CD4-positive, alpha-beta T cell treated with Interleukin-12 subunit alpha and Interleukin-12 subunit beta, for 1 hour (primary cell): ENCODE measurements at regions not wholly inside any gene's neighbourhood (a gene's known extent, or its start where the extent isn't known, plus 50 kb on each side); places are given as distances from the start of the nearest gene placed in this dataset.

ENCODE experiments used
- DNase-seq: peaks from one replicate; pipeline ENCODE4 v3.0.0-alpha.2; 2020

- DNase-seq = no peak
These were observed 142.9 kb downstream of the RPIA start for GRCh38 chr2:88834376-88834775.

DNA sequence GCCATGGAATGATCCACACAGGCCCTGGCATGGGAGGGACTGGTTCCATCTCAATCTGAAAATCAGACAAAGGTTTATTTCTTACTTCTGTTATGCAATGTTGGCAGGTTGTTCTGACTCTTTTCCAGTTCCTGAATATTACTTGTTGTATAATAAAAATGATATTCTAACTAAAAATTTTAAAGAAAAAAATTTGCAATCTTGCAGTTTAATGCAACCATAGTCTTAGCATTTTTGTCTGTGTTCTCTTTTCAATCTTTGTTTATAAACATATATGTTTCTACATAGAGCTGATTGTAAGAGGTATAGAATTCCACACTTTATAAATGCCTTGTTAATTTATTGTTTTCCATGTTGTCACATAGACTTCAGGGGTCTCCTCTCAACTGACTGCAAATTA lies 143.4 kb downstream of the RPIA start:
- no peak for DNase-seq

DNA sequence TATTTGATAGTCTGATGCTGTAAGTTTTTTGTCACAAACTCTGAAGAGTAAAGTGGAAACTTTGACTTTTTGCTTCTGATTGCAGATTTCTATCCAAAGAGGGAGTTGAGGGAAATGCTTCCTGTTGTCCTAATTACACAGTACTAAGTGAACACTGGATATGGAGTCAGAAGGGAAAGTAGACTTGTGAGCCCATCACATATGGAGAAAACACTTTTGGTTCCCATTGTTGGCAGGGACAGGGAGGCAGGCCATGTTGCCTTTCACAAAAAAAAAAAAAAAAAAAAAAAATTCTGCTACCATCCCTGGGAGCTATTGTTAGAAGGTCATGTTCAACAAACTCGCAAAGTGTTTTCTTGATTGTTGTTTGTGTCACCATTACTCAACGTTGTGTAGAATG lies 144.3 kb downstream of the RPIA start:
- DNase-seq = no peak

DNA sequence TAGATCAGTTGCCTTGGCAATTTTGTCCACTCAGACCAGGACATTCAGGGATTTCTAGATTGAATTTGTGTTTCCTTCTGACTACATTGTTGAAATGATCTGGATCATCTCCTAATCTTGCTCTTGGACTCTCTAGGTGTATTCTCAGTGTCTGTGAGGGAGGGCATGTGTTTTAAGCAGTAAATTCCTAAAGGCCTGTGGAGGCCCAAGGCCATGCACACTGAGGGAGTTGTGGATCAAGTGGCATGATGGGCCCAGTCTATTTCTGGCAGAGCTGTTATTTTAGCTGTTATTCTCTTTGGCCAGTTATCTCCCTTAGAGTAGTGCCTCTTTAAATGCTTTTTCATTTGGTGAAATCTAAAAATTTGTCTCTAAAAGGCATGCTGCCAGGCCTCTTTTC lies 144.9 kb downstream of the RPIA start:
- no peak for DNase-seq

- no peak for DNase-seq
These were observed 146.2 kb downstream of the RPIA start for GRCh38 chr2:88837511-88838160.

DNA sequence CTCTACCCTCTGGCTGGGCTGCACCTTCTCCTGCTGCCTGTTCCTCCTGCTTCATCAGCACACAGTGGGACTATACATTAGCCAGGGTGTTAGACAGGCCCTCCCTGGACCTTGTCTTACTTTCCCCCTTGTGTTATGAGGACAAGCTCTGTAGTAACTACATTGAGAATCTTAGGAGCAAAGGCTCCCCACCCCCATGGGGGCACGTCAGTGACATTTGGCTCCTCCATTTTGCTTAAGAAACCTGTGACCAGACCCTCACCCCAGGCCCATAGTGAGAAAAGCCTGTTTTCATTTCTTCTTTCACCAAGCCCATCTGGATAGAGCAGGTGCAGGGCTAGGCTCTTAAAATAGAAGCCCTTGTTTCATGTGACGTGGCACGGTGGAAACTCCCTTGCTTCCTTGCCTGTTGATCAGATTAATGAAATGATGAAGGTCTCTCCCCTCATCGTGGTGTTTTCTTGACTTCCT lies 146.7 kb downstream of the RPIA start:
- DNase-seq = no peak

DNA sequence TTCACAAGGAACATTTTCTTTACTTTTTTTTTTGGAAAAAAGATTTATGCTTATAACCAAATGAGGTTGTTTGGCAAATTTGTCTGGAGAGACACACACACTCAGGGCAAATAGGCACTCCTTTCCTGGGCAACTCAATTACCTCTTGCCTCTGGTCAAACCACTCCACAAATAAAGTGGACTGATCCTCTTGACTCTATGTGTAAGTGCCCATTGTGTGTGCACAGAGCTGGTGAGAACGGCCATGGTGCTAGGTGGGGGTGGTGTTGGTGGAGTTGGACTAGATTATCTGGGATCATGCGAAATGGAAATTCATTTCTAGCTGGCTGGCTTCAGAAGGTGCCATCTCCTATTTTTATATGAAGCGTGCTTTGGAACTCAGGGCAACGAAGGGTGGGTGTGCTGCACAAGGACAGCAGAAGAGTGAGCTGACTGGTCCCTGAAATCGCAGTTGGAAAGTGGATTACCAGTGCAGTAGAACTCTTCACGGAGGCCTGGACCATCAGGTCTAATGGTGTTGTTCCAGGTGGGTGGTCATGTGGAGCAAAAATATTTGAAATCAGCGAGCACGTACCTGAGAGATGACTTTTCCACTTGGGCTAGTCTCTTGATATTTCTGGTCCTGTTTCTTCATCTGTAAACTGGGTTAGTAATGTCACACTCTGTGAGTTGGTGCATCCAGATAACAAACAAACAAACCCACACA lies 149.9 kb downstream of the RPIA start:
- DNase-seq = no peak

- DNase-seq = no peak
These were observed 151.4 kb downstream of the RPIA start for GRCh38 chr2:88842656-88843460.

- DNase-seq = no peak
These were observed 152.2 kb downstream of the RPIA start for GRCh38 chr2:88843651-88844050.

DNA sequence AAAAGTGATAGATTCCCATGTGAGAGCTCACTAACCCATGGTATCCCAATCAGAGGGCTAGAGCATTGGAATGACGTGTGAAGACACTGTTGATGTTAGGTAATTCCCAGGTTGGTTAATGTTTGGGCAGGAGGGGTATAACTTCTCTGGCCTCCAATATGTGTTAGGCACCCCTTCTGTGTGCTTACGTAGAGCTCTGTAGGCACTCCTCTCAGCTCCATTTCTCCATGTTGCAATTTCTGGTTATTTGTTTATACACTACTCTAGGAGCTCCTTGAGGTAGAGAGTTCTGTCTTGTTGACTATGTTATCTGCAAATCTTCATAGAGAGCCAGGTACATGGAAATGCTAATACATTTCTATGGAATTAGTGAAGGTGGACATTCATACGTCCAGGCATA lies 153.5 kb downstream of the RPIA start:
- DNase-seq = no peak

GRCh38 chr2:88845772-88846661 lies 154.5 kb downstream of the RPIA start:
- DNase-seq = no peak

DNA sequence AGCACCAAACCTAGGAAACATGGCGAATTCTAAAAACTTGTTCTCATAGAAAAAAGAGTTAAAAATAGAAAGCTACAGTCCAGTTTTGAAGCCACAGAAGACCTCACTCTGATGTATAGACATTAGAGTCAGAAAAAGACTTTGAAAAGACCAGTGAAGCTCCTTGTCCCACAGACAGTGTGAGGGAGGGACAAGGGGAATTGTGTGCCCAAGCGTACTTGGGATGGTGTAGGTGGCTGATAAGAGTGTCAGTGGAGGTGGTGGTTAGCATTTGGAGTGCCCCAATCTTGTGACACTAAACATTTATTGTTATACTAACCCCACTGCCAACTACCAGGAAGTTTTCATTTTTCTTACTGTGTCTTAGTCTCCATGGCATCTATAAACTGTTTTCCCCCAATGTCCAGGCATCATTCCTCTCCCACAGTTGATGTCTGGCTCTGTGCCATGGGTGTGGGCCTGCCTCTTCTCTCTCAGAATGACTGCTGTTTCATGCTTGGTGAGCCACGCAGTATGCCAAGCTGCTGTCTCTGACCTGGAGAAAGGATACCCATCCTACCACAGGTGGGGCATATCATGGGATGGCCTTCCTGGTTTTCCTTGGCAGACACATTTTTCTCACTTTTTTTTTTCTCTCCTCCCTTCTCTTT lies 161.4 kb downstream of the RPIA start:
- DNase-seq = no peak

DNA sequence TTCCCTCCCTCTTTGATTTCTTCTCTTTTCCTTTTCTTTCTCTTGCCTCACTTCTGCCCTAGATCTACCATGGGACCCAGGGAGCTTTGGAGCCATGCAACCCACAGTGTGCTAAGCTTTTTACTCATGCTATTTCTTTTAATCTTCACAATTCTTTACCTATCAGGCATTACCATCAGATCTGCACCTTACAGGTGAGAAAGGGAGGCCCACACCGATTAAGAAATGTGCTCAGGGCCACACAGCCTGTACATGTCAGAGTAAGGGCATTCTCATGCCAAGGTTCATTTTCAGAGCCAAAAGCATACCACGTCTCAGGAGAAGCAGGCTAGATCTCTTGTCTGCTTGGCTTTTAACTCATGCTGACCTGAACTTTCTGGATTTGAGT lies 161.9 kb downstream of the RPIA start:
- no peak for DNase-seq

GRCh38 chr2:88854528-88854927 lies 163.1 kb downstream of the RPIA start:
- no peak for DNase-seq

DNA sequence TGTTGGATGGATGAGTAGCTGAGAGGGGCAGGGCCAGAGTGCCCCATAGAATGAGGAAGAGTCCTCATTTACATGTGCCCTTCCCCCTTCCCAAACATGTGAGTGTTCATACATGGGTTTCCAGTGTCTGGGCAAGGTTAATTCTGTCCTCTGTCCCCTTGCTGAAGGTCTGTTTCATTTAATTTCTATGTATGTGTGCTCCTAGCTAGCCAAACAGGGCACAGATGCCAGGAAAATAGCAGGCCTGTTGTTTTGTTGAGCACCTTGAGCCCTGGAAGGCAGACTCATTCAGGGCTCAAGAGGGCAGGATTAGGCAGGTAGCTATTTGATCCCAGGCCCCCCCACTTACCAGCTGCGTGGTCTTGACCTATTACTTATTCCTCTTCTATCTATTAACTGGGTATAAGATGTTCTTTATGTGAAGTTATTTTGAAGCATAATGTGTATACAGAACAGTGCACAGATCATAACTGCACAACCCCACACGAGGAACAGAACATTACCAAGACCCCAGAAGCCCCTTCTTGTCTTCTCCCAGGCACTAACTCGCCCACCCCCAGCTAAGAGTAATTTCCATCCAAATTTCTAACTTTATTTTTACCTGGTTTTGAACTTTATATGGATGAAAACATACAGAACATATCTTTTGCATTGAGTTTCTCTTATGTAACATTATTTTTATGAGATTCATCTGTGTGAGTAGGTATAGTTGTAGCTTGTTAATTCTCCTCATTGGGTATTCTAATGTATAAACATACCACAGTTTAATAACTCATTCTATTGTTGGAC lies 164.3 kb downstream of the RPIA start:
- no peak for DNase-seq

- no peak for DNase-seq
These were observed 165.1 kb downstream of the RPIA start for GRCh38 chr2:88856409-88857135.

DNA sequence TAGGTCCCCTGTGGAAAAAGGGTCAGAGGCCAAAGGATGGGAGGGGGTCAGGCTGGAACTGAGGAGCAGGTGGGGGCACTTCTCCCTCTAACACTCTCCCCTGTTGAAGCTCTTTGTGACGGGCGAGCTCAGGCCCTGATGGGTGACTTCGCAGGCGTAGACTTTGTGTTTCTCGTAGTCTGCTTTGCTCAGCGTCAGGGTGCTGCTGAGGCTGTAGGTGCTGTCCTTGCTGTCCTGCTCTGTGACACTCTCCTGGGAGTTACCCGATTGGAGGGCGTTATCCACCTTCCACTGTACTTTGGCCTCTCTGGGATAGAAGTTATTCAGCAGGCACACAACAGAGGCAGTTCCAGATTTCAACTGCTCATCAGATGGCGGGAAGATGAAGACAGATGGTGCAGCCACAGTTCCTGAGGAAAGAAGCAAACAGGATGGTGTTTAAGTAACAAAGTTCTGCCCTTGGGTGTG lies 165.8 kb downstream of the RPIA start:
- DNase-seq = no peak

DNA sequence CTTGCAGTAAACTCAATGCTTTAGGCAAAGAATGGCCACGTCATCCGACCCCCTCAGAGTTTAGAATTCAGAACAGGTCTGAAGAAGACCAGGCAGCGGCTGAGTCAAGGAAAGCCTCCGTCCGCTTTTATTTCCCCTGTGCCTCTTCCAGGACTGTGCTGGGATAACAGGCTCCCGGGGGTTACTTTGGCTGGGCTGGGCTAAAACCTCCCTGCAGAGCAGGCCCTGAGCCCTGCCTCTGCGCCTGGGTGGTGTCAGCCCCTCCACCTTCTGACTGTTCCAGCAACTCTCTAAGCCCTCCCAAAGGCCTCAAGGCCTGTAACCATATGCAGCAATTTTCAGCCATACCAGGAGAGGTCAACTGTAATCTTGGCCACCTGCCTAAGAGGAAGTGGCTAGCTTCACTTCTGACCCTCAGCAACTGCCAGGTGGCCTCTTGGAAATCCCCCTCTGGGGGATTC lies 166.5 kb downstream of the RPIA start:
- DNase-seq = no peak

DNA sequence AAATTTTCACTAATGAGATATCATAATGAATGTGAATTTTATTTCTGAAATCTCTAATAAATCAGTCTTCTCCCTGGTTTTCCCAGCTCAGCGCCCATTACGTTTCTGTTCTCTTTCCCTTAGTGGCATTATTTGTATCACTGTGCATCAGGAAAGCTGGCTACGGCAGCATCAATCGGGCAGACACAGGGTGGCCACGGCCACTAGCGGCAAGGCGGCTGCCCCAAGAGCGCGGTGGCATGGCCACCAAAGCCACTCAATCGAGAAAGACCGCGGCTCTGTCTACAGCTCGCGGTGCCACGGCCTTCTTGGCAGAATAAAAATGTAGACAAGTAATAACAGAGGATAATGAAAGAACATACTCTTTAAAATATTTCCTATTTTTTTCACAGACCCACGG lies 168.0 kb downstream of the RPIA start:
- no peak for DNase-seq

DNA sequence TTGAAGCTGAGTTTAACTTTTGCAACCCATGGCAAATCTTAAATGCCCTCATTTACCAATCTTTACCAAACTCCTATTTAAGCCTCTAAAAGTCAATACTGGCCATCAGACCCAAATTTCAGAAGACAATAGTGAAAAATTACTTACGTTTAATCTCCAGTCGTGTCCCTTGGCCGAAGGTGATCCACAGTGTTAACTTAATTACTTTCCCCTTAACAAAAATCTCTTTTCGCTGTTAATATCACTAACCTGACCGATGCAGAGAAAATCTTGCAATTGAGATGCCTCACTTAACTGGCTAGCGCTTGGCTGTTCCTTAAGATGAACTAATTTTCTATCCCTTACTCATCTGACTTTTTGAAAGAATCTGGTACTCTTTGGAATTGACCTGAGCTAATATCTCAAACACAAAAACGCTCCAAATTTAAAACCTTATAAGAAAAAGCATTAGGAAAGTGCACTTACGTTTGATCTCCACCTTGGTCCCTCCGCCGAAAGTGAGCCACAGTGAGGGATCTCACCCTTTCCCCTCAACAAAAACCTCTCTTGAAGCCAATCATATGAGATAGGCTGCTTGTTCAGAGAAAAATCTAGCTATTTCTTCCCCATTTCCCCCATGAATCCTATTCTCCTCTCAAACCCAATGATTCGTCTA lies 169.1 kb downstream of the RPIA start:
- no peak for DNase-seq
